IMR-90 (cell line): ENCODE measurements at regions not wholly inside any gene's neighbourhood (a gene's known extent, or its start where the extent isn't known, plus 50 kb on each side); places are given as distances from the start of the nearest gene placed in this dataset.
A peak's percentile ranks its signal among the peaks of the same experiment; 100 is the strongest.

ENCODE experiments used
- ATAC-seq: fragments of 200-7000 bp; cut with Tn5 transposase; 2 replicates; pipeline ENCODE4 v1.9.1; 2020; ENCODE audit warnings: low read depth, mild to moderate bottlenecking, moderate library complexity
- BruUV-seq: library from RNA; stranded (reverse); fragments of 400-500 nt; replicated peaks from 2 replicates; lab custom pipeline; 2021; lab: Mats Ljungman, UMichigan
- CTCF ChIA-PET: fragments of 300-600 bp; formaldehyde crosslinking; extraction: SDS; loops from one replicate; lab custom pipeline; 2021; ENCODE audit warnings: antibody characterized with exemption; lab: Yijun Ruan, JAX
- POLR2A ChIA-PET: fragments of 300-600 bp; sonication (Branson Sonifier 250); formaldehyde crosslinking; loops from one replicate; lab custom pipeline; 2022; ENCODE audit warnings: antibody characterized with exemption; ENCODE audit not compliant: unreplicated experiment; lab: Charles Lee
- DNase-seq: peaks from one replicate; pipeline ENCODE4 v3.0.0; 2013
- H2AFZ ChIP-seq: replicated peaks from 2 replicates; pipeline ENCODE3; 2013; ENCODE audit warnings: low read length, mild to moderate bottlenecking; ENCODE audit not compliant: poor library complexity
- H2AK5ac ChIP-seq: 2 replicates; pipeline ENCODE4 v1.6.1; 2013; ENCODE audit warnings: low read depth, low read length, inconsistent platforms
- H2AK9ac ChIP-seq: replicated peaks from 2 replicates; pipeline ENCODE3; 2013; ENCODE audit warnings: mild to moderate bottlenecking, low read depth, low read length, moderate library complexity; ENCODE audit not compliant: poor library complexity
- H2BK120ac ChIP-seq: 2 replicates; pipeline ENCODE4 v1.6.1; 2013; ENCODE audit warnings: low read depth, low read length, inconsistent platforms
- H2BK15ac ChIP-seq: 3 replicates; pipeline ENCODE4 v1.6.1; 2013; ENCODE audit warnings: low read depth, low read length, inconsistent platforms
- H2BK20ac ChIP-seq: 2 replicates; pipeline ENCODE4 v1.6.1; 2013; ENCODE audit warnings: low read depth, mild to moderate bottlenecking, inconsistent platforms, low read length, moderate library complexity
- H2BK5ac ChIP-seq: 2 replicates; pipeline ENCODE4 v1.6.1; 2013; ENCODE audit warnings: mild to moderate bottlenecking, low read depth, low read length, inconsistent platforms; ENCODE audit not compliant: poor library complexity, severe bottlenecking
- H3K14ac ChIP-seq: replicated peaks from 2 replicates; pipeline ENCODE4 v1.6.1; 2013; ENCODE audit warnings: low read depth, low read length, inconsistent platforms
- H3K18ac ChIP-seq: 2 replicates; pipeline ENCODE4 v1.6.1; 2013; ENCODE audit warnings: low read depth, low read length, control low read depth
- H3K23ac ChIP-seq: 2 replicates; pipeline ENCODE4 v1.6.1; 2013; ENCODE audit warnings: low read depth, low read length, inconsistent platforms
- H3K27ac ChIP-seq: 2 replicates; pipeline ENCODE4 v1.5.1; 2013; ENCODE audit warnings: mild to moderate bottlenecking, control low read depth, low read length; ENCODE audit not compliant: insufficient read depth
- H3K27me3 ChIP-seq: 2 replicates; pipeline ENCODE4 v1.6.1; 2013; ENCODE audit warnings: low read length; ENCODE audit not compliant: control insufficient read depth, insufficient read depth
- H3K36me3 ChIP-seq: 2 replicates; pipeline ENCODE4 v1.6.1; 2013; ENCODE audit warnings: low read length, mixed read lengths; ENCODE audit not compliant: control insufficient read depth, insufficient read depth
- H3K4ac ChIP-seq: 2 replicates; pipeline ENCODE4 v1.6.1; 2013; ENCODE audit warnings: low read depth, low read length, inconsistent platforms
- H3K4me1 ChIP-seq: 2 replicates; pipeline ENCODE4 v1.6.1; 2013; ENCODE audit warnings: low read length, mixed read lengths; ENCODE audit not compliant: control insufficient read depth, insufficient read depth
- H3K4me2 ChIP-seq: 2 replicates; pipeline ENCODE4 v1.6.1; 2013; ENCODE audit warnings: low read depth, mild to moderate bottlenecking, control low read depth, low read length, moderate library complexity
- H3K4me3 ChIP-seq: 2 replicates; pipeline ENCODE4 v1.5.1; 2013; ENCODE audit warnings: low read depth, mild to moderate bottlenecking, control low read depth, low read length, moderate library complexity; ENCODE audit not compliant: insufficient read depth
- H3K56ac ChIP-seq: 2 replicates; pipeline ENCODE4 v1.6.1; 2013; ENCODE audit warnings: low read length, inconsistent platforms; ENCODE audit not compliant: insufficient read depth; ENCODE audit errors: extremely low read depth
- H3K79me1 ChIP-seq, 2 experiments: 2 replicates each; pipeline ENCODE4 v1.6.1; 2013; ENCODE audit warnings: low read length in 2 of 2, inconsistent platforms in 1 of 2, low read depth in 1 of 2
- H3K9ac ChIP-seq: 2 replicates; pipeline ENCODE4 v1.6.1; 2013; ENCODE audit warnings: low read depth, low read length, control low read depth
- H3K9me1 ChIP-seq: 2 replicates; pipeline ENCODE4 v1.6.1; 2013; ENCODE audit warnings: low read length, inconsistent platforms; ENCODE audit not compliant: insufficient read depth
- H3K9me3 ChIP-seq: 2 replicates; pipeline ENCODE4 v1.6.1; 2013; ENCODE audit warnings: low read length; ENCODE audit not compliant: control insufficient read depth, insufficient read depth
- H4K20me1 ChIP-seq: 2 replicates; pipeline ENCODE4 v1.6.1; 2013; ENCODE audit warnings: low read length, inconsistent platforms; ENCODE audit not compliant: insufficient read depth
- H4K5ac ChIP-seq: 2 replicates; pipeline ENCODE4 v1.6.1; 2013; ENCODE audit warnings: mild to moderate bottlenecking, low read depth, low read length, control low read depth
- H4K8ac ChIP-seq, 2 experiments: 2 replicates each; pipeline ENCODE4 v1.6.1; 2013; ENCODE audit warnings: low read depth in 2 of 2, low read length in 2 of 2, control low read depth in 1 of 2, inconsistent platforms in 1 of 2
- H4K91ac ChIP-seq: 2 replicates; pipeline ENCODE4 v1.6.1; 2013; ENCODE audit warnings: low read depth, low read length, inconsistent platforms; ENCODE audit not compliant: insufficient read depth
- CEBPB ChIP-seq: IDR thresholded peaks from 2 replicates; pipeline ENCODE4 v1.6.1; 2012; ENCODE audit warnings: low read depth, low read length, improper control_type of control experiment
- CHD1 ChIP-seq: IDR thresholded peaks from 2 replicates; pipeline ENCODE4 v1.6.1; 2012; ENCODE audit warnings: low read depth, low read length, improper control_type of control experiment
- ELK1 ChIP-seq: fragments of 150-350 bp; IDR thresholded peaks from 2 replicates; pipeline ENCODE4 v1.6.1; 2016; ENCODE audit warnings: low read depth, mild to moderate bottlenecking, low read length, moderate library complexity, borderline replicate concordance
- FOS ChIP-seq: fragments of 150-350 bp; IDR thresholded peaks from 2 replicates; pipeline ENCODE4 v1.6.1; 2016; ENCODE audit warnings: low read depth, low read length
- MXI1 ChIP-seq: IDR thresholded peaks from 2 replicates; pipeline ENCODE4 v1.6.1; 2012; ENCODE audit warnings: low read depth, mild to moderate bottlenecking, low read length, moderate library complexity, borderline replicate concordance
- NFE2L2 ChIP-seq: fragments of 150-350 bp; IDR thresholded peaks from 2 replicates; pipeline ENCODE4 v1.6.1; 2016; ENCODE audit warnings: low read depth, mild to moderate bottlenecking, low read length
- POLR2A ChIP-seq: IDR thresholded peaks from 2 replicates; pipeline ENCODE4 v1.6.1; 2012; ENCODE audit warnings: mild to moderate bottlenecking, low read depth, low read length
- RAD21 ChIP-seq: IDR thresholded peaks from 2 replicates; pipeline ENCODE4 v1.6.1; 2012; ENCODE audit warnings: low read length, improper control_type of control experiment
- RCOR1 ChIP-seq: IDR thresholded peaks from 2 replicates; pipeline ENCODE4 v1.6.1; 2012; ENCODE audit warnings: mild to moderate bottlenecking, low read length, improper control_type of control experiment; ENCODE audit not compliant: insufficient replicate concordance
- RFX5 ChIP-seq: IDR thresholded peaks from 2 replicates; pipeline ENCODE4 v1.8.0; 2012; ENCODE audit warnings: low read depth, mild to moderate bottlenecking, low read length, moderate library complexity
- SMC3 ChIP-seq: fragments of 150-350 bp; IDR thresholded peaks from 2 replicates; pipeline ENCODE4 v1.6.1; 2016; ENCODE audit warnings: low read depth, mild to moderate bottlenecking, antibody characterized with exemption, low read length, moderate library complexity
- WGBS, 2 experiments: methylation state at CpG; one replicate each; pipeline versions ENCODE4 v1.1.5 to v1.1.7; 2013; ENCODE audit warnings: missing lambda C conversion rate in 2 of 2; ENCODE audit not compliant: insufficient read length in 1 of 2; ENCODE audit errors: extremely low coverage in 2 of 2; 5-methylcytosine and 5-hydroxymethylcytosine counted together
- dilution Hi-C: fragments of 300-500 bp; cut with HindIII; formaldehyde crosslinking; loops from one replicate; pipeline ENCODE4 v1.14.3; 2018; ENCODE audit warnings: low sequenced_read_pairs; ENCODE audit not compliant: unreplicated experiment
- in situ Hi-C: fragments of 300-500 bp; cut with MboI; formaldehyde crosslinking; loops from 3 replicates; pipeline ENCODE4 v1.14.3; 2019; ENCODE audit warnings: low sequenced_read_pairs, inconsistent platforms, mixed read lengths
- intact Hi-C: fragments of 100-400 bp; cut with micrococcal nuclease; formaldehyde crosslinking; loops from 2 replicates; pipeline ENCODE4 v1.10.0; 2022
- TF ChIP-seq, protein P1 (sequence below): fragments of 150-350 bp; IDR thresholded peaks from 2 replicates; pipeline ENCODE4 v1.6.1; 2017; ENCODE audit warnings: mild to moderate bottlenecking, antibody characterized with exemption, low read length, low read depth

DNA sequence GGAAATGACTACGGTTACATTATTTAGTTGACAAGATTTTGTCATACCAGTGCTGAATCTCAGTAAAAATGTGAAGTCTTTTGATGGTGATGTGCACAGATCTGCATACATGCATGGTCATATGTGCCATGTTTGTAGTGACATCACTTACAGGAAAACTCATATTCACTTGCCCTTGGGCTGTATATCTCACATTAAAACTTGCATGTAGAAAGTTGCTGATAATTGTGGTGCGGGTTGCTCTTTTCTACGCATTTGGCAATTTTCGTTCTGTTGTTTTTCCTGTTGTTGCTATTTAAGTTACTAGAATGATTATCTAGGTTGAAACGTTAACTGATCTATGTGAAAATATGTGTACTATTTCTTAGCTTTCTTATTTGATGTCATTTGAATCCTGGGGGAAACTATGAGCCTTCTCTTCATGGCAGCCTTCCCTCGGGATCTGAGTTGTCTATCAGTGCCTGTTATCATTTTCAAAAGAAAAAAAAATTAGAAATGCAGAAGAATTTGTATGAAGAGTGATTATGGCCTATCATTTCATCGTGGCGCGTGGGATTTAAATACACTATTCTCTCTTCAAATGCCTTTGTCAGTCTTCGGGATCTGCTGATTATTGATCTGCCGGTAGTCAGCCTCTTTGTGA, 296.6 kb downstream of the TMX3 start:
- POLR2A ChIA-PET: no interaction called here
- dilution Hi-C loops: no loop called here

More for the DNA sequence above, 296.6 kb downstream of the TMX3 start:
- Histone ChIP-seq H2BK15ac (no peak overlapping the region; the same call in 2 of the 3 replicates), H2AK5ac (peak overlapping the region; percentile 18; the same call in 1 of the 2 replicates), H3K4me2 (no peak overlapping the region), H2AFZ (no peak overlapping the region), H4K20me1 (no peaks in the 10 kb centered on the region), H3K9me3 (peaks cover 2% of the 10 kb centered on the region), H3K9me1 (no peaks in the 10 kb centered on the region), H3K4me1 (peaks cover 7% of the 10 kb centered on the region), H3K79me1 (no peaks in the 10 kb centered on the region), H2BK120ac (peak overlapping the region; percentile 62), H4K8ac (peak overlapping the region in 1 of 2 experiments; percentile 14; a peak in 1 of 4 replicates), H3K27me3 (no peaks in the 10 kb centered on the region), H3K27ac (0 out of 2 replicates have a peak overlapping the region, but pooled peaks have one; percentile 5), H3K4ac (no peak overlapping the region; the same call in 1 of the 2 replicates), H3K18ac (peak overlapping the region; percentile 13; the same call in 1 of the 2 replicates), H4K5ac (peak overlapping the region; percentile 1; the same call in 1 of the 2 replicates), H3K4me3 (no peak overlapping the region), H3K14ac (peak overlapping the region; percentile 21; the same call in 1 of the 2 replicates), H3K9ac (no peak overlapping the region), H3K23ac (no peak overlapping the region), H2AK9ac (no peak overlapping the region), H3K36me3 (no peaks in the 10 kb centered on the region), H2BK5ac (peak overlapping the region; percentile 61), H2BK20ac (peak overlapping the region; percentile 2; the same call in 1 of the 2 replicates), H3K56ac (no peak overlapping the region), H4K91ac (0 out of 2 replicates have a peak overlapping the region, but pooled peaks have one; percentile 10)
- peak; percentile 18; the same call in 1 of the 2 replicates for ATAC-seq
- in situ Hi-C loops: no loop called here
- WGBS, 2 experiments: no CpG with 5 or more reads among the region's 11 CpGs
- intact Hi-C loops: no loop called here
- BruUV-seq: no TSS peak
- TF ChIP-seq POLR2A (no peak), CHD1 (no peak), ELK1 (no peak), NFE2L2 (no peak), MXI1 (no peak), RAD21 (no peak), FOS (no peak), RFX5 (no peak), SMC3 (no peak), RCOR1 (no peak), CEBPB (no peak)
- TF ChIP-seq, protein P1, sequence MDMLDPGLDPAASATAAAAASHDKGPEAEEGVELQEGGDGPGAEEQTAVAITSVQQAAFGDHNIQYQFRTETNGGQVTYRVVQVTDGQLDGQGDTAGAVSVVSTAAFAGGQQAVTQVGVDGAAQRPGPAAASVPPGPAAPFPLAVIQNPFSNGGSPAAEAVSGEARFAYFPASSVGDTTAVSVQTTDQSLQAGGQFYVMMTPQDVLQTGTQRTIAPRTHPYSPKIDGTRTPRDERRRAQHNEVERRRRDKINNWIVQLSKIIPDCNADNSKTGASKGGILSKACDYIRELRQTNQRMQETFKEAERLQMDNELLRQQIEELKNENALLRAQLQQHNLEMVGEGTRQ: no peak
- CTCF ChIA-PET: no interaction called here
- DNase-seq: no peak
